ENCODE measurements at regions not wholly inside any gene's neighbourhood (a gene's known extent, or its start where the extent isn't known, plus 50 kb on each side); places are given as distances from the start of the nearest gene placed in this dataset.

GRCh38 chr16:22623351-22623781 lies 112.7 kb downstream of the NPIPB5 start:
- H3K27me3 Mint-ChIP-seq (ENCODE audit: unreplicated experiment), result peaks cover 19% of the 10 kb centered on the region
- TF ChIP-seq, protein P1, sequence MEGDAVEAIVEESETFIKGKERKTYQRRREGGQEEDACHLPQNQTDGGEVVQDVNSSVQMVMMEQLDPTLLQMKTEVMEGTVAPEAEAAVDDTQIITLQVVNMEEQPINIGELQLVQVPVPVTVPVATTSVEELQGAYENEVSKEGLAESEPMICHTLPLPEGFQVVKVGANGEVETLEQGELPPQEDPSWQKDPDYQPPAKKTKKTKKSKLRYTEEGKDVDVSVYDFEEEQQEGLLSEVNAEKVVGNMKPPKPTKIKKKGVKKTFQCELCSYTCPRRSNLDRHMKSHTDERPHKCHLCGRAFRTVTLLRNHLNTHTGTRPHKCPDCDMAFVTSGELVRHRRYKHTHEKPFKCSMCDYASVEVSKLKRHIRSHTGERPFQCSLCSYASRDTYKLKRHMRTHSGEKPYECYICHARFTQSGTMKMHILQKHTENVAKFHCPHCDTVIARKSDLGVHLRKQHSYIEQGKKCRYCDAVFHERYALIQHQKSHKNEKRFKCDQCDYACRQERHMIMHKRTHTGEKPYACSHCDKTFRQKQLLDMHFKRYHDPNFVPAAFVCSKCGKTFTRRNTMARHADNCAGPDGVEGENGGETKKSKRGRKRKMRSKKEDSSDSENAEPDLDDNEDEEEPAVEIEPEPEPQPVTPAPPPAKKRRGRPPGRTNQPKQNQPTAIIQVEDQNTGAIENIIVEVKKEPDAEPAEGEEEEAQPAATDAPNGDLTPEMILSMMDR (IDR thresholded peaks at IDR 0.05), result no peak
- H3K27ac Mint-ChIP-seq (ENCODE audit: unreplicated experiment), result no peak overlapping the region
- peak; percentile 72 for DNase-seq (ENCODE audit: extremely low spot score, unreplicated experiment)
- no peaks in the 10 kb centered on the region for H3K9me3 Mint-ChIP-seq (ENCODE audit: unreplicated experiment)
- no peaks in the 10 kb centered on the region for H3K36me3 Mint-ChIP-seq (ENCODE audit: unreplicated experiment)
- H3K4me3 Mint-ChIP-seq (ENCODE audit: unreplicated experiment), result no peak overlapping the region
- H3K4me1 Mint-ChIP-seq (ENCODE audit: unreplicated experiment), result no peaks in the 10 kb centered on the region

DNA sequence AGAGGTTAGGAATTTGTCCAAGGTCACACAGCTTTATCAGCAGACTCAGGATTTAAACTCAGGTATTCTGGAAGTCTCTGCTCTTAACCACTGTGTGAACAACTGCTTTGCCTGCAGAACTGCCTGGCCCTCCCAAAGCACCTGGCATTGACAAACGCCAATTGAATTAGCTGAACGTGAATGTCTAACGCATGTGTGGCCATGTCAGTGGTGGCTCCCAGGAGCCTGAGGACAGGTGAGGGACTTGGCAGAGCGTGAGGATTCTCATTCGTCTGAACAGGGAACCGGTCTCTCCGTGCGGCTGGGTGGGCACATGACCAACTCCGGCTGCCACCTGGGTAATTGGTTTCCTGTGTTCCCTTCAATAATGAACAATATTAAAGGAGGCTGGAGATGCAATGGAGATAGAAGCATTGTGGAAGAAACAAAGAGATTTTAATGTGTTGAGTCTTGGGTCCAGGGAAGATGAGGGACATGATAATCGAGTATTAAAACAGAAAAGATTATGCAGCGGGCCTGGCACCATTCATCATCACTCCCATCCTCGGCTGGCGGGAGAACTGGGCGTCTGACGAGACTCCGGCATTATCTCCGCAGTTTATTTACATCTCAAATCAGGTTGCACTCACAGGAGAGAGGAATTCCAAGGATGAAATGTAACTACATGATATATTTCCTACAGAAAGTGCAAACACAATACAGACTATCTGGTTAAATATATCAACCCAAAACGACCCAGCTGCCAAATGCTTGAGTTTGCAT lies 113.5 kb downstream of the NPIPB5 start:
- no peak overlapping the region for H3K4me3 Mint-ChIP-seq (ENCODE audit: unreplicated experiment)

DNA sequence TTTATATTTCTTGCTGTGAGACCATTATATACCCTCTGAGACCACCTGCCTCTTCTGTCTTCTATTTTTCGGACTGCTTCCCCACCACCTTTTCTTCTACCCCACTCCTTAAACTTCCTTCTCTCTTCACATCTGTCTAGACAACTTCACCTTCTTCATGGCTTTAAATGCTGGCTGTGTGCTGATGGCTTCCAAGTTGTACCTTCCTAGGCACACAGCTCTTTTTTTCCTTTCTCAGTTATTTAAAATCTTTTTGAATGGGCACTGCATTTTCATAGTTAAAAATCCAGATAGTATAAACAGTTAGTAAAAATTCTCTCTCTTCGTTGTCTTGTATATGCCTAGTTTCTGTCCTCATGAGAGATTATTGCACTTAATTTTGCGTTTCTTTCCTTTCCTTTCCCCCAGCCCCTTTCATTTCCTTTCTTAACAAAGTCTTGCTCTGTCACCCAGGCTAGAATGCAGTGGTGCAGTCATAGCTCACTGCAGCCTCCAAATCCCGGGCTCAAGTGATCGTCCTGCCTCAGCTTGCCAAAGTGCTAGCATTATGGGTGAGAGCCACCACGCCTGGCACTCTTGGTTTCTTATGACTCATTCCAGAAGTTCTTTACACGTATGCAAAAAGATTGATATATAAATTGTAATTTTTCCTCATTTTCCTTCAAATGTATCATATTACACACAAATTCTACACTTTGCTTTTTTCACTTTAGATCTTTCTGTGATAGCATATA lies 114.3 kb downstream of the NPIPB5 start:
- Mint-ChIP-seq H3K4me1 (ENCODE audit: unreplicated experiment) (no peaks in the 10 kb centered on the region), H3K4me3 (ENCODE audit: unreplicated experiment) (no peak overlapping the region), H3K9me3 (ENCODE audit: unreplicated experiment) (no peaks in the 10 kb centered on the region), H3K36me3 (ENCODE audit: unreplicated experiment) (no peaks in the 10 kb centered on the region), H3K27ac (ENCODE audit: unreplicated experiment) (no peak overlapping the region), H3K27me3 (ENCODE audit: unreplicated experiment) (peaks cover 9% of the 10 kb centered on the region)
- TF ChIP-seq, protein P1 (IDR thresholded peaks at IDR 0.05), result no peak
- DNase-seq (ENCODE audit: extremely low spot score, unreplicated experiment), result peak; percentile 69

More for the DNA sequence above, 113.5 kb downstream of the NPIPB5 start:
- H3K9me3 Mint-ChIP-seq (ENCODE audit: unreplicated experiment), result no peaks in the 10 kb centered on the region
- TF ChIP-seq, protein P1 (IDR thresholded peaks at IDR 0.05), result no peak
- no peaks in the 10 kb centered on the region for H3K4me1 Mint-ChIP-seq (ENCODE audit: unreplicated experiment)
- H3K36me3 Mint-ChIP-seq (ENCODE audit: unreplicated experiment), result no peaks in the 10 kb centered on the region
- DNase-seq (ENCODE audit: extremely low spot score, unreplicated experiment), result peak; percentile 87
- peaks cover 13% of the 10 kb centered on the region for H3K27me3 Mint-ChIP-seq (ENCODE audit: unreplicated experiment)
- H3K27ac Mint-ChIP-seq (ENCODE audit: unreplicated experiment), result no peak overlapping the region

- DNase-seq (ENCODE audit: extremely low spot score, unreplicated experiment), result peak; percentile 42
- Mint-ChIP-seq H3K27ac (ENCODE audit: unreplicated experiment) (no peak overlapping the region), H3K36me3 (ENCODE audit: unreplicated experiment) (no peaks in the 10 kb centered on the region), H3K27me3 (ENCODE audit: unreplicated experiment) (peaks cover 2% of the 10 kb centered on the region), H3K9me3 (ENCODE audit: unreplicated experiment) (no peaks in the 10 kb centered on the region), H3K4me3 (ENCODE audit: unreplicated experiment) (no peak overlapping the region), H3K4me1 (ENCODE audit: unreplicated experiment) (no peaks in the 10 kb centered on the region)
- TF ChIP-seq, protein P1 (IDR thresholded peaks at IDR 0.05), result no peak
Measured at GRCh38 chr16:22625967-22626366, 115.3 kb downstream of the NPIPB5 start.

DNA sequence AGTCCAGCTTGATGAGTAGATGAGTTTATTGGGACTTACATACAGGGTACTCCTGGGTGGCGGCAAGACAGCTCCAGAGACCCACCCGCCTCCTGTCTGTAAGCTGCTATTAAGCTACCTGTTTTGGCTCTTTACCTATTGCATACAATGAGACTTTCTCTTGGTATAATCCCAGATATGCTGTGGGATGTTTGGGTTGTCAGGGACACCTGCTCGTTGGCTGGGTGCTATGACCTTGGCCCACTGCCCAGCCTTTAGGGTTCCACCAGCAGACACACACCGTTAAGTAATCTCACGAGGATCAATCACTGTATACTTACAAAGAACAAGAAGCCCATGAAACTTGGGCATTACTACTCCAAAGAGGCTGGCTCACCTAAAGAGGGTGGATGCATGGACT lies 116.4 kb downstream of the NPIPB5 start:
- Mint-ChIP-seq H3K9me3 (ENCODE audit: unreplicated experiment) (no peaks in the 10 kb centered on the region), H3K4me3 (ENCODE audit: unreplicated experiment) (no peak overlapping the region), H3K27ac (ENCODE audit: unreplicated experiment) (no peak overlapping the region), H3K4me1 (ENCODE audit: unreplicated experiment) (no peaks in the 10 kb centered on the region), H3K27me3 (ENCODE audit: unreplicated experiment) (no peaks in the 10 kb centered on the region), H3K36me3 (ENCODE audit: unreplicated experiment) (no peaks in the 10 kb centered on the region)
- TF ChIP-seq, protein P1 (IDR thresholded peaks at IDR 0.05), result no peak
- peak; percentile 79 for DNase-seq (ENCODE audit: extremely low spot score, unreplicated experiment)

Data from osteocyte (in vitro differentiated cells).